Astrocyte (in vitro differentiated cells and primary cell): ENCODE measurements at regions not wholly inside any gene's neighbourhood (a gene's known extent, or its start where the extent isn't known, plus 50 kb on each side); places are given as distances from the start of the nearest gene placed in this dataset.

Source experiments
- DNase-seq: peaks from one replicate; pipeline ENCODE4 v3.0.0-alpha.2; 2010; ENCODE audit warnings: low read depth
- FAIRE-seq: peaks from 2 replicates; lab custom pipeline; 2011; peaks lifted over from hg19 to GRCh38; lab: Jason Lieb, UNC
- H2AFZ ChIP-seq: 2 replicates; pipeline ENCODE4 v1.6.0; 2012; ENCODE audit warnings: low read depth, low read length, inconsistent platforms
- H3K27ac ChIP-seq: 2 replicates; pipeline ENCODE4 v1.5.1; 2011; ENCODE audit warnings: low read depth, low read length, inconsistent platforms
- H3K27me3 ChIP-seq: 2 replicates; pipeline ENCODE4 v1.6.0; 2011; ENCODE audit warnings: low read length, inconsistent platforms; ENCODE audit not compliant: insufficient read depth
- H3K36me3 ChIP-seq: 2 replicates; pipeline ENCODE4 v1.5.1; 2011; ENCODE audit warnings: low read length, inconsistent platforms; ENCODE audit not compliant: insufficient read depth
- H3K4me1 ChIP-seq: 2 replicates; pipeline ENCODE4 v1.5.1; 2011; ENCODE audit warnings: low read length, inconsistent platforms; ENCODE audit not compliant: insufficient read depth
- H3K4me2 ChIP-seq: 2 replicates; pipeline ENCODE4 v1.6.0; 2012; ENCODE audit warnings: low read length, inconsistent platforms
- H3K4me3 ChIP-seq: 2 replicates; pipeline ENCODE4 v1.5.1; 2011; ENCODE audit warnings: low read depth, mild to moderate bottlenecking, low read length, inconsistent platforms; ENCODE audit not compliant: insufficient read depth
- H3K79me2 ChIP-seq: 2 replicates; pipeline ENCODE4 v1.6.0; 2012; ENCODE audit warnings: mild to moderate bottlenecking, low read length, inconsistent platforms; ENCODE audit not compliant: insufficient read depth
- H3K9ac ChIP-seq: 2 replicates; pipeline ENCODE4 v1.6.0; 2012; ENCODE audit warnings: mild to moderate bottlenecking, low read length, inconsistent platforms
- H3K9me3 ChIP-seq: 2 replicates; pipeline ENCODE4 v1.5.1; 2012; ENCODE audit warnings: low read depth, mild to moderate bottlenecking, low read length, inconsistent platforms; ENCODE audit not compliant: insufficient read depth
- H4K20me1 ChIP-seq: 2 replicates; pipeline ENCODE4 v1.6.0; 2012; ENCODE audit warnings: low read length, inconsistent platforms; ENCODE audit not compliant: insufficient read depth
- H3K27ac Mint-ChIP-seq: one replicate; pipeline ENCODE4 v1.8.0; 2021; ENCODE audit warnings: mild to moderate bottlenecking, mixed read lengths; ENCODE audit not compliant: unreplicated experiment
- H3K27me3 Mint-ChIP-seq: one replicate; pipeline ENCODE4 v1.8.0; 2021; ENCODE audit warnings: low read depth, mixed read lengths; ENCODE audit not compliant: unreplicated experiment
- H3K36me3 Mint-ChIP-seq: one replicate; pipeline ENCODE4 v1.8.0; 2021; ENCODE audit warnings: low read depth, mixed read lengths; ENCODE audit not compliant: unreplicated experiment
- H3K4me1 Mint-ChIP-seq: one replicate; pipeline ENCODE4 v1.8.0; 2021; ENCODE audit warnings: low read depth, mixed read lengths; ENCODE audit not compliant: unreplicated experiment
- H3K4me3 Mint-ChIP-seq: one replicate; pipeline ENCODE4 v1.8.0; 2021; ENCODE audit warnings: mild to moderate bottlenecking, moderate library complexity, mixed read lengths; ENCODE audit not compliant: unreplicated experiment
- H3K9me3 Mint-ChIP-seq: one replicate; pipeline ENCODE4 v1.8.0; 2021; ENCODE audit warnings: mild to moderate bottlenecking, mixed read lengths; ENCODE audit not compliant: unreplicated experiment
- EZH2 ChIP-seq: IDR thresholded peaks from 2 replicates; pipeline ENCODE4 v1.6.1; 2012; ENCODE audit warnings: mild to moderate bottlenecking, low read length, inconsistent platforms; ENCODE audit not compliant: insufficient read depth
- TF ChIP-seq, protein P1 (sequence below): IDR thresholded peaks from 2 replicates; pipeline ENCODE4 v1.5.1; 2011; ENCODE audit warnings: low read depth, mild to moderate bottlenecking, inconsistent platforms, low read length, moderate library complexity; ENCODE audit not compliant: insufficient read depth

- Mint-ChIP-seq H3K27ac (no peak overlapping the region), H3K27me3 (no peaks in the 10 kb centered on the region), H3K9me3 (no peaks in the 10 kb centered on the region), H3K36me3 (no peaks in the 10 kb centered on the region), H3K4me1 (no peaks in the 10 kb centered on the region), H3K4me3 (no peak overlapping the region)
- no peak overlapping the region for H2AFZ ChIP-seq
- no peaks in the 10 kb centered on the region for H3K36me3 ChIP-seq
- no peak overlapping the region for H3K4me3 ChIP-seq
- H3K4me1 ChIP-seq: no peaks in the 10 kb centered on the region
- H3K27ac ChIP-seq: no peak overlapping the region
- FAIRE-seq: no peak
- no peak for DNase-seq
- no peak overlapping the region for H3K4me2 ChIP-seq
- no peaks in the 10 kb centered on the region for H3K9me3 ChIP-seq
- no peak for TF ChIP-seq EZH2
- no peak overlapping the region for H3K9ac ChIP-seq
- no peaks in the 10 kb centered on the region for H3K79me2 ChIP-seq
- H4K20me1 ChIP-seq: no peaks in the 10 kb centered on the region
- no peaks in the 10 kb centered on the region for H3K27me3 ChIP-seq
These were observed 300.8 kb downstream of the EFNB2 start for GRCh38 chr13:106234636-106235035.

DNA sequence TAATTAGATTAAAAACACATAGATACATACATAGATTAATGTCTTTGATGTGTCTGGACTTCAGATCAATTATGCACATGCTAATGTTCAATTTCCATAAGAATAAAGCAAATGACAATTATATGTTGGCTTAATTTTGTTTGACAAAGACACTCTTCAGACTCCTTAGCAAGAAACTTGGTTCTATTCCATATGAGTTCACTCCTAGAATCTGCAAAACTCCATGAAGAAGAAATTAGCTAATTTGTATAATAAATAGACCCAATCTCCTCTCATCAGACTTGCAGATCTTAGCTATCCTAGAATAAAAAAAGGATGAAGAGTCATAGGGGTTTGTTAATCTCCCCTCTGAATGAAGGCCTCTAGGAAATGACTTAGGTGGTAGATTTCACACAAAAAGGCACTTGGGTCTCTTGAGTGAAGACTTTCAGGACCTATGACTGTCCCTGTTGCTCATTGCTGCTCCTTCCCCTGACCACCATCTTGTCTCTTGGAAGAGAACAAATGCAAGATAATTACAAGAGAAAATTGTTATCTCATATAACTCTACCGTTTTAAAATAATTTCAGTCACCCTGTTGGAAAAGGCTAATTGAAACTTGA is 302.2 kb downstream of the EFNB2 start:
- DNase-seq: no peak
- Histone ChIP-seq H3K9me3 (no peaks in the 10 kb centered on the region), H3K9ac (no peak overlapping the region), H4K20me1 (no peaks in the 10 kb centered on the region), H3K4me2 (no peak overlapping the region), H3K4me3 (no peak overlapping the region), H3K4me1 (no peaks in the 10 kb centered on the region), H3K27ac (no peak overlapping the region), H3K36me3 (no peaks in the 10 kb centered on the region), H3K27me3 (no peaks in the 10 kb centered on the region), H2AFZ (no peak overlapping the region), H3K79me2 (no peaks in the 10 kb centered on the region)
- H3K4me1 Mint-ChIP-seq: no peaks in the 10 kb centered on the region
- H3K27ac Mint-ChIP-seq: no peak overlapping the region
- no peaks in the 10 kb centered on the region for H3K27me3 Mint-ChIP-seq
- FAIRE-seq: no peak
- TF ChIP-seq EZH2: no peak
- TF ChIP-seq, protein P1, sequence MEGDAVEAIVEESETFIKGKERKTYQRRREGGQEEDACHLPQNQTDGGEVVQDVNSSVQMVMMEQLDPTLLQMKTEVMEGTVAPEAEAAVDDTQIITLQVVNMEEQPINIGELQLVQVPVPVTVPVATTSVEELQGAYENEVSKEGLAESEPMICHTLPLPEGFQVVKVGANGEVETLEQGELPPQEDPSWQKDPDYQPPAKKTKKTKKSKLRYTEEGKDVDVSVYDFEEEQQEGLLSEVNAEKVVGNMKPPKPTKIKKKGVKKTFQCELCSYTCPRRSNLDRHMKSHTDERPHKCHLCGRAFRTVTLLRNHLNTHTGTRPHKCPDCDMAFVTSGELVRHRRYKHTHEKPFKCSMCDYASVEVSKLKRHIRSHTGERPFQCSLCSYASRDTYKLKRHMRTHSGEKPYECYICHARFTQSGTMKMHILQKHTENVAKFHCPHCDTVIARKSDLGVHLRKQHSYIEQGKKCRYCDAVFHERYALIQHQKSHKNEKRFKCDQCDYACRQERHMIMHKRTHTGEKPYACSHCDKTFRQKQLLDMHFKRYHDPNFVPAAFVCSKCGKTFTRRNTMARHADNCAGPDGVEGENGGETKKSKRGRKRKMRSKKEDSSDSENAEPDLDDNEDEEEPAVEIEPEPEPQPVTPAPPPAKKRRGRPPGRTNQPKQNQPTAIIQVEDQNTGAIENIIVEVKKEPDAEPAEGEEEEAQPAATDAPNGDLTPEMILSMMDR: no peak
- H3K4me3 Mint-ChIP-seq: no peak overlapping the region
- no peaks in the 10 kb centered on the region for H3K36me3 Mint-ChIP-seq
- H3K9me3 Mint-ChIP-seq: no peaks in the 10 kb centered on the region

- TF ChIP-seq, protein P1: no peak
- TF ChIP-seq EZH2: no peak
- DNase-seq: no peak
- no peak overlapping the region for H3K27ac Mint-ChIP-seq
These were observed 302.8 kb downstream of the EFNB2 start for GRCh38 chr13:106232681-106233080.

More at GRCh38 chr13:106232681-106233080, 302.8 kb downstream of the EFNB2 start:
- no peaks in the 10 kb centered on the region for H3K36me3 Mint-ChIP-seq
- no peaks in the 10 kb centered on the region for H3K79me2 ChIP-seq
- H3K9ac ChIP-seq: no peak overlapping the region
- H3K4me1 ChIP-seq: no peaks in the 10 kb centered on the region
- H3K27me3 ChIP-seq: no peaks in the 10 kb centered on the region
- no peaks in the 10 kb centered on the region for H3K4me1 Mint-ChIP-seq
- H3K27me3 Mint-ChIP-seq: no peaks in the 10 kb centered on the region
- no peaks in the 10 kb centered on the region for H3K36me3 ChIP-seq
- no peak overlapping the region for H3K4me3 ChIP-seq
- no peak overlapping the region for H2AFZ ChIP-seq
- H4K20me1 ChIP-seq: no peaks in the 10 kb centered on the region
- no peak overlapping the region for H3K4me3 Mint-ChIP-seq
- H3K9me3 Mint-ChIP-seq: no peaks in the 10 kb centered on the region
- H3K9me3 ChIP-seq: no peaks in the 10 kb centered on the region
- no peak for FAIRE-seq
- H3K4me2 ChIP-seq: no peak overlapping the region
- H3K27ac ChIP-seq: no peak overlapping the region
